Stimulated activated CD8-positive, alpha-beta memory T cell treated with anti-CD3 and anti-CD28 coated beads, Interleukin-7, amount 100 ng/mL, for 48 hours (primary cell): ENCODE measurements at regions not wholly inside any gene's neighbourhood (a gene's known extent, or its start where the extent isn't known, plus 50 kb on each side); places are given as distances from the start of the nearest gene placed in this dataset.
"Not testable (repeated sequence)": the region's sequence is repeated elsewhere in the genome, so short reads cannot be mapped to it uniquely, and the experiment has no call there.

Experiments used
- DNase-seq, 2 donors: peaks; one replicate each; pipeline ENCODE4 v3.0.0-alpha.2; 2020; ENCODE audit warnings: low read depth in 1 of 2; ENCODE audit errors: extremely low read depth in 1 of 2

GRCh38 chr9:30944741-30945280 is 1439.6 kb upstream of the ACO1 start:
- no peak for DNase-seq

GRCh38 chr9:30964332-30964731 is 1420.1 kb upstream of the ACO1 start:
- no peak for DNase-seq

- DNase-seq, result no peak
These were observed 1417.0 kb upstream of the ACO1 start for GRCh38 chr9:30967476-30967875.

GRCh38 chr9:30970186-30970585 is 1414.3 kb upstream of the ACO1 start:
- no peak for DNase-seq

GRCh38 chr9:30970812-30971211 is 1413.6 kb upstream of the ACO1 start:
- DNase-seq, result no peak

GRCh38 chr9:30972654-30973053 is 1411.8 kb upstream of the ACO1 start:
- no peak for DNase-seq

GRCh38 chr9:30977965-30978364 is 1406.5 kb upstream of the ACO1 start:
- no peak for DNase-seq

- DNase-seq, result no peak
These were observed 1402.1 kb upstream of the ACO1 start for GRCh38 chr9:30982301-30982700.

GRCh38 chr9:30995956-30996738 is 1388.3 kb upstream of the ACO1 start:
- no peak for DNase-seq

GRCh38 chr9:30996761-30997160 is 1387.7 kb upstream of the ACO1 start:
- DNase-seq, result no peak

- DNase-seq, result no peak
These were observed 1387.2 kb upstream of the ACO1 start for GRCh38 chr9:30997291-30997690.

GRCh38 chr9:31005086-31005665 is 1379.3 kb upstream of the ACO1 start:
- no peak for DNase-seq

GRCh38 chr9:31013371-31013770 is 1371.1 kb upstream of the ACO1 start:
- DNase-seq, result no peak

GRCh38 chr9:31023847-31024246 is 1360.6 kb upstream of the ACO1 start:
- DNase-seq, result no peak

GRCh38 chr9:31027678-31028077 is 1356.8 kb upstream of the ACO1 start:
- DNase-seq, result no peak

- no peak for DNase-seq
These were observed 1356.3 kb upstream of the ACO1 start for GRCh38 chr9:31028137-31028536.

- DNase-seq, result no peak
These were observed 1353.7 kb upstream of the ACO1 start for GRCh38 chr9:31030741-31031202.

GRCh38 chr9:31032206-31032605 is 1352.2 kb upstream of the ACO1 start:
- DNase-seq, result no peak

- DNase-seq, result no peak
These were observed 1350.1 kb upstream of the ACO1 start for GRCh38 chr9:31034311-31034710.

GRCh38 chr9:31040564-31040963 is 1343.9 kb upstream of the ACO1 start:
- no peak for DNase-seq

- DNase-seq, result no peak
These were observed 1338.6 kb upstream of the ACO1 start for GRCh38 chr9:31045810-31046209.

GRCh38 chr9:31061592-31061991 is 1322.9 kb upstream of the ACO1 start:
- not testable (repeated sequence) for DNase-seq
